Smooth muscle cell (in vitro differentiated cells): ENCODE measurements at regions not wholly inside any gene's neighbourhood (a gene's known extent, or its start where the extent isn't known, plus 50 kb on each side); places are given as distances from the start of the nearest gene placed in this dataset.

Experiments
- DNase-seq: peaks from one replicate; lab custom pipeline; 2025; ENCODE audit not compliant: unreplicated experiment; lab: John Stamatoyannopoulos, UW
- H2AFZ ChIP-seq: fragments of 200-600 bp; sonication (generic); 2 replicates; pipeline ENCODE4 v1.6.0; 2016; ENCODE audit warnings: antibody characterized with exemption, low read depth, mild to moderate bottlenecking
- H3F3A ChIP-seq: fragments of 200-600 bp; sonication (generic); 2 replicates; pipeline ENCODE4 v1.6.0; 2017; ENCODE audit warnings: antibody characterized with exemption, low read depth
- H3K27ac ChIP-seq: fragments of 200-600 bp; sonication (generic); 2 replicates; pipeline ENCODE4 v1.5.1; 2016; ENCODE audit warnings: low read depth, mild to moderate bottlenecking
- H3K27me3 ChIP-seq: fragments of 200-600 bp; sonication (generic); 2 replicates; pipeline ENCODE4 v1.6.1; 2016; ENCODE audit warnings: low read depth, mild to moderate bottlenecking
- H3K36me3 ChIP-seq: fragments of 200-600 bp; sonication (generic); 2 replicates; pipeline ENCODE4 v1.5.1; 2016; ENCODE audit warnings: low read depth
- H3K4me1 ChIP-seq: fragments of 200-600 bp; sonication (generic); 2 replicates; pipeline ENCODE4 v1.5.1; 2016; ENCODE audit warnings: low read depth
- H3K4me2 ChIP-seq: fragments of 200-600 bp; sonication (generic); 2 replicates; pipeline ENCODE4 v1.6.0; 2016; ENCODE audit warnings: mild to moderate bottlenecking
- H3K4me3 ChIP-seq: fragments of 200-600 bp; sonication (generic); 2 replicates; pipeline ENCODE4 v1.5.1; 2016; ENCODE audit warnings: mild to moderate bottlenecking
- H3K79me2 ChIP-seq: fragments of 200-600 bp; sonication (generic); 2 replicates; pipeline ENCODE4 v1.6.0; 2016; ENCODE audit warnings: low read depth, mild to moderate bottlenecking
- H3K9ac ChIP-seq: fragments of 200-600 bp; sonication (generic); 2 replicates; pipeline ENCODE4 v1.6.0; 2016; ENCODE audit warnings: low read depth
- H3K9me3 ChIP-seq: fragments of 200-600 bp; sonication (generic); replicated peaks from 2 replicates; pipeline ENCODE4 v1.5.1; 2016; ENCODE audit warnings: low read depth
- H4K20me1 ChIP-seq: fragments of 200-600 bp; sonication (generic); 2 replicates; pipeline ENCODE4 v1.6.0; 2016; ENCODE audit warnings: low read depth
- CTCF ChIP-seq: fragments of 200-600 bp; sonication (generic); IDR thresholded peaks from 2 replicates; pipeline ENCODE4 v1.5.1; 2017; ENCODE audit warnings: borderline replicate concordance, mild to moderate bottlenecking, antibody characterized with exemption; ENCODE audit not compliant: insufficient read depth, poor library complexity, severe bottlenecking
- WGBS: methylation state at CpG from one replicate; pipeline ENCODE4 v1.1.7; 2016; ENCODE audit warnings: low lambda C conversion rate; 5-methylcytosine and 5-hydroxymethylcytosine counted together

DNA sequence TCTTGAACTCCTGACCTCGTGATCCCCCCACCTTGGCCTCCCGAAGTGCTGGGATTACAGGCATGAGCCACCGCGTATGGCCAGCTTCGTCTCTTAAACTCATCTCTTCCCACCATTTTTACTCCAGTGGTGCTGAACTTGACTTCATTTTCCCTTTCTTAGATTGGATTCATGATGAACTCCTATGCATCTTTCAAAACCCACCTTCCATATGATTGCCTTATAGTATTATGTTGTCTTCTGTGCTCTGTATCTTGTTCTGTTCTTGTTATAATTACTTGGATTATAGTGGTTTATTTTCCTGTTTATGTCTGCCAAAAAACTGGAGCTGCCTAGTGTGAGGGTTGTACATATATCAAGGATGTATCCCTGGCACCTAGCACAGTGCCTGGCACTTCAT is 110.8 kb upstream of the GADD45A start:
- Histone ChIP-seq H3K27ac (no peak overlapping the region), H4K20me1 (no peaks in the 10 kb centered on the region), H3K9ac (no peak overlapping the region), H3K4me3 (no peak overlapping the region), H3F3A (peaks cover 11% of the 10 kb centered on the region), H3K36me3 (no peaks in the 10 kb centered on the region), H2AFZ (no peak overlapping the region), H3K4me2 (no peak overlapping the region), H3K79me2 (no peaks in the 10 kb centered on the region), H3K27me3 (no peaks in the 10 kb centered on the region), H3K4me1 (no peaks in the 10 kb centered on the region), H3K9me3 (no peaks in the 10 kb centered on the region)
- no peak for DNase-seq
- 92% methylated on average over 5 of the region's 5 CpGs for WGBS
- no peak for TF ChIP-seq CTCF

- Histone ChIP-seq H3K79me2 (no peaks in the 10 kb centered on the region), H2AFZ (no peak overlapping the region), H3F3A (peaks cover 9% of the 10 kb centered on the region), H3K4me2 (no peak overlapping the region), H3K27ac (peak overlapping the region; percentile 8), H3K9me3 (no peaks in the 10 kb centered on the region), H3K4me3 (no peak overlapping the region), H3K27me3 (no peaks in the 10 kb centered on the region), H3K9ac (no peak overlapping the region), H4K20me1 (no peaks in the 10 kb centered on the region), H3K4me1 (no peaks in the 10 kb centered on the region), H3K36me3 (no peaks in the 10 kb centered on the region)
- WGBS = 87% methylated on average over 2 of the region's 2 CpGs
- no peak for TF ChIP-seq CTCF
- no peak for DNase-seq
These were observed 109.1 kb upstream of the GADD45A start for GRCh38 chr1:67575861-67576260.

GRCh38 chr1:67576474-67576873 is 108.5 kb upstream of the GADD45A start:
- 89% methylated on average over 5 of the region's 5 CpGs for WGBS
- no peaks in the 10 kb centered on the region for H3K36me3 ChIP-seq
- no peak for DNase-seq
- peaks cover 3% of the 10 kb centered on the region for H3F3A ChIP-seq
- no peaks in the 10 kb centered on the region for H3K9me3 ChIP-seq
- H3K4me1 ChIP-seq = no peaks in the 10 kb centered on the region
- no peak overlapping the region for H3K4me3 ChIP-seq
- H3K27ac ChIP-seq = peak overlapping the region; percentile 8
- H3K4me2 ChIP-seq = no peak overlapping the region
- no peaks in the 10 kb centered on the region for H4K20me1 ChIP-seq
- no peak overlapping the region for H3K9ac ChIP-seq
- no peak overlapping the region for H2AFZ ChIP-seq
- H3K27me3 ChIP-seq = no peaks in the 10 kb centered on the region
- no peaks in the 10 kb centered on the region for H3K79me2 ChIP-seq
- no peak for TF ChIP-seq CTCF

GRCh38 chr1:67577646-67578045 is 107.4 kb upstream of the GADD45A start:
- Histone ChIP-seq H3K4me1 (no peaks in the 10 kb centered on the region), H4K20me1 (no peaks in the 10 kb centered on the region), H3K27me3 (no peaks in the 10 kb centered on the region), H2AFZ (no peak overlapping the region), H3K9ac (no peak overlapping the region), H3K4me2 (no peak overlapping the region), H3K79me2 (no peaks in the 10 kb centered on the region), H3K4me3 (no peak overlapping the region), H3F3A (no peaks in the 10 kb centered on the region), H3K9me3 (no peaks in the 10 kb centered on the region), H3K27ac (no peak overlapping the region), H3K36me3 (no peaks in the 10 kb centered on the region)
- 96% methylated on average over 3 of the region's 3 CpGs for WGBS
- no peak for TF ChIP-seq CTCF
- no peak for DNase-seq
